T-helper 1 cell treated with Interleukin-12 subunit alpha and Interleukin-12 subunit beta and Interleukin-4 antibody, amounts not matched to agents 30 μg/mL and 1 μg/mL, for 36 hours (primary cell): ENCODE measurements at regions not wholly inside any gene's neighbourhood (a gene's known extent, or its start where the extent isn't known, plus 50 kb on each side); places are given as distances from the start of the nearest gene placed in this dataset.
"Not testable (repeated sequence)": the region's sequence is repeated elsewhere in the genome, so short reads cannot be mapped to it uniquely, and the experiment has no call there.

Experiments used
- H3K27ac Mint-ChIP-seq: one replicate; pipeline ENCODE4 v1.8.0; 2021; ENCODE audit warnings: mild to moderate bottlenecking, mixed read lengths
- H3K27me3 Mint-ChIP-seq: one replicate; pipeline ENCODE4 v1.8.0; 2021; ENCODE audit warnings: low read depth, mixed read lengths
- H3K36me3 Mint-ChIP-seq: one replicate; pipeline ENCODE4 v1.8.0; 2021; ENCODE audit warnings: low read depth, mixed read lengths
- H3K4me1 Mint-ChIP-seq: one replicate; pipeline ENCODE4 v1.8.0; 2021; ENCODE audit warnings: low read depth, mixed read lengths
- H3K4me3 Mint-ChIP-seq: one replicate; pipeline ENCODE4 v1.8.0; 2021; ENCODE audit warnings: mild to moderate bottlenecking, moderate library complexity, mixed read lengths
- H3K9me3 Mint-ChIP-seq: one replicate; pipeline ENCODE4 v1.8.0; 2021; ENCODE audit warnings: mixed read lengths

DNA sequence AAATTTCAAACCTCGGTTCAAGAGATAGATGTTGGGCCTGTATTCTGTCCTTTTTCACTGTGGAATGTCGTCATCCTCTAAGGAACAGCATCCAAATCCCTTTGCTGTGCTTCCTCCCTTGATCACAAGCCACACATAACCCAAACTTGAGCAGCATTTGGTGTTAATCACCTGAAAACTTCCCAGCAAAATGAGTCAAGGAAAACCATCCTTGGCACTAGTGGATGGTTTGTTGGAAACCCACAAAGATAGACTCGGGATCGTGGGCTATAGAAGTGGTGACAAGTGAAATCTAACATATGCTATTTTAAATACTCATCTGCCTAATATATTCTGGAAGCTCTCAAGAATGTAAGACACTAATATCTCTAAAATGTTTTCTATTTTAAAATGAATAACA, 459.1 kb downstream of the SETD4 start:
- H3K9me3 Mint-ChIP-seq, result no peaks in the 10 kb centered on the region
- no peak overlapping the region for H3K4me3 Mint-ChIP-seq
- H3K4me1 Mint-ChIP-seq, result no peaks in the 10 kb centered on the region
- H3K36me3 Mint-ChIP-seq, result no peaks in the 10 kb centered on the region
- H3K27me3 Mint-ChIP-seq, result no peaks in the 10 kb centered on the region
- no peak overlapping the region for H3K27ac Mint-ChIP-seq

DNA sequence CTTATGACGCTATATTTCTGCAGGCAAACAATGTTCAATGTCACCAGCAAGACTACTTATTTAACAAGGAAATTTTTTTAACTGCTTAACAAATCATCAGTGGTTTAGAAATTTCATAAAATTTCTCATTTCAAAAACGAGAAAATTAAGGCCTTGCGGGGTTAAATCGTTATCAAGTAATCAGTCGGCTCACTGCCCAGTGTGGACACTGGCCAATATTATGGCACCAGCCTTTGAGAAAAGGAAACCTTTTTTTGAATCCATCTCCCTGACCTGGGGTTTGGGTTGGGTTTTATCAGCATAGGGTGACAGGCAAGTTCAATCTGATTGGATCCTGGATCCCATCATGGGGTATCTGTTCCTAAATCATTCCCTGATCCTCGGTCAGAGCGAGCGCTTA, 461.2 kb downstream of the SETD4 start:
- Mint-ChIP-seq H3K36me3 (no peaks in the 10 kb centered on the region), H3K4me3 (no peak overlapping the region), H3K27ac (no peak overlapping the region), H3K27me3 (no peaks in the 10 kb centered on the region), H3K4me1 (no peaks in the 10 kb centered on the region), H3K9me3 (no peaks in the 10 kb centered on the region)

DNA sequence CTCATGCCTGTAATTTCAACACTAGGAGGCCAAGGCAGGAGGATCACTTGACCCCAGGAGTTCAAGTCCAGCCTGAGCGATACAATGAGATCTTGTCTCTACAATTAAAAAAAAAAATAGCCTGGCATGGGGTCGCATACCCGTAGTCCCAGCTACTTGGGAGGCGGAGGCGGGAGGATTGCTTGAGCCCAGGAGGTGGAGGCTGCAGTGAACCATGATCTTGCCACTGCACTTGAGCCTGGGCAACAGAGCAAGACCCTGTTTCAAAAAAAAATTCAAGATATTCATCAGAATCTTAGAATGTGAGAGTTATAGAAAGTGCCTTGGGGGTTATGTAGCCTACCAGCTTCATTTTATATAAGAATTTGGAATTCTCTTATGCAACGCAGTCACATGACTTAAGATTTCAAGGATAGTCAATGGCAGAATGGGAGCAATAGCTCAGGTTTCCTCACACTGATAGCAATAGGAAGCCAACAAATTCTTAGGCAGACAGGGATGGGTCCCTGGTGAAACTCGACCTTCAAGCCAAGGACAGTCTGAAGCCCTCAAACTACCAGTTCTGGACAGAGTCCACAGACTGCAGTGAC, 462.5 kb downstream of the SETD4 start:
- H3K4me3 Mint-ChIP-seq, result no peak overlapping the region
- no peaks in the 10 kb centered on the region for H3K36me3 Mint-ChIP-seq
- no peaks in the 10 kb centered on the region for H3K9me3 Mint-ChIP-seq
- no peaks in the 10 kb centered on the region for H3K4me1 Mint-ChIP-seq
- no peaks in the 10 kb centered on the region for H3K27me3 Mint-ChIP-seq
- no peak overlapping the region for H3K27ac Mint-ChIP-seq

DNA sequence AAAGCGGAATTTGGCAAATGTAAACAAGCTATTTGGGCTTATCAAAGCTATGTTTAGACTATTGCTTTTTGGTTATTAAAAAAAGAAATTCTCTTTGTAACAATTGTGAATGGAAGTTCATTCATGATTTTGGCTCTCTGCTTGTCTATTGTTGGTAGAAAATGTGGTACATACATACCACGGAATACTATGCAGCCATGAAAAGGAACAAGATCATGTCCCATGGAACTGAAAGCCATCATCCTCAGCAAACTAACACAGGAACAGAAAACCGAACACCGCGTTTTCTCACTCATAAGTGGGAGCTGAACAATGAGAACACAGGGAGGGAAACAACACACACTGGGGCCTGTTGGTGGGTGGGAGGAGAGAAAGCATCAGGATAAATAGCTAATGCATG, 465.4 kb downstream of the SETD4 start:
- Mint-ChIP-seq H3K27me3 (peaks cover 6% of the 10 kb centered on the region), H3K4me1 (no peaks in the 10 kb centered on the region), H3K4me3 (no peak overlapping the region), H3K9me3 (peaks cover 5% of the 10 kb centered on the region), H3K27ac (no peak overlapping the region), H3K36me3 (no peaks in the 10 kb centered on the region)

DNA sequence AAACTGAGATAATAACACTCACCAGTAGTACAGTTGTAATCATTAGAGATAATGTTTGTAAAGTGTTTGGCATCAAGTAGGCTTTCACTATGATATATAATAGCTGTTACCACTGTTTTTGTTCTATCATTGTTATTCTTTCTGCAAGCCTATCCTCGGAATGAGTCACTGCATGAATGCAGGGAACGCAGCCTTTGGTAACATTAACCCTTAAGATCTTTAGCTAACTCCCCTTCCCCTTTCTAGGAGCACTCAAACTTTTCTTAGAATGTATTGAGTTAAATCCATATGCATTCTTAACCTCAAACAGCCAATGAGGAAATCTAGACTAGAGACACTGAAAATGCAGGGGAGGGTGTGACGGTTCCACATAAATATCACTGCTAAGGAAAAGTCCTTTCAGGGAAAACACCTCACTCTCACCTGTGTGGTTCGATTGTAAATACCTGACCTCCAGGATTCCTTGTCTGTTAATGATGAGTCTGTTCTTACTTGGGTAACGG, 467.3 kb downstream of the SETD4 start:
- Mint-ChIP-seq H3K9me3 (peaks cover 5% of the 10 kb centered on the region), H3K27ac (no peak overlapping the region)

DNA sequence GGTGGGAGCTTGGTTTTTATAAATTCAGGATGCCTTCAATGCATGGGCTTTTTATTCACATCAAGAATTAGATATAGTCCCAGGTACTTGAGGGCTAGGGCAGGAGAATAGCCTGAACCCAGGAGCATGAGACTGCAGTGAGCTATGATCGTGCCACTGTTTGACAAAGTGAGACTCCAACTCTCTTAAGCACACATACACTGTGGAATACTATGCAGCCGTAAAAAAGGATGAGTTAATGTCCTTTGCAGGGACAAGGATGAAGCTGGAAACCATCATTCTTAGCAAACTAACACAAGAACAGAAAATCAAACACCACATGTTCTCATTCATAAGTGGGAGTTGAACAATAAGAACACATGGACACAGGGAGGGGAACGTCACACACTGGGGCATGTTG, 470.0 kb downstream of the SETD4 start:
- H3K36me3 Mint-ChIP-seq, H3K27ac Mint-ChIP-seq, H3K4me1 Mint-ChIP-seq, H3K9me3 Mint-ChIP-seq, H3K4me3 Mint-ChIP-seq, H3K27me3 Mint-ChIP-seq: not testable (repeated sequence)

More for the DNA sequence above, 467.3 kb downstream of the SETD4 start:
- no peak overlapping the region for H3K4me3 Mint-ChIP-seq
- H3K27me3 Mint-ChIP-seq, result peaks cover 6% of the 10 kb centered on the region
- H3K4me1 Mint-ChIP-seq, result no peaks in the 10 kb centered on the region
- no peaks in the 10 kb centered on the region for H3K36me3 Mint-ChIP-seq

DNA sequence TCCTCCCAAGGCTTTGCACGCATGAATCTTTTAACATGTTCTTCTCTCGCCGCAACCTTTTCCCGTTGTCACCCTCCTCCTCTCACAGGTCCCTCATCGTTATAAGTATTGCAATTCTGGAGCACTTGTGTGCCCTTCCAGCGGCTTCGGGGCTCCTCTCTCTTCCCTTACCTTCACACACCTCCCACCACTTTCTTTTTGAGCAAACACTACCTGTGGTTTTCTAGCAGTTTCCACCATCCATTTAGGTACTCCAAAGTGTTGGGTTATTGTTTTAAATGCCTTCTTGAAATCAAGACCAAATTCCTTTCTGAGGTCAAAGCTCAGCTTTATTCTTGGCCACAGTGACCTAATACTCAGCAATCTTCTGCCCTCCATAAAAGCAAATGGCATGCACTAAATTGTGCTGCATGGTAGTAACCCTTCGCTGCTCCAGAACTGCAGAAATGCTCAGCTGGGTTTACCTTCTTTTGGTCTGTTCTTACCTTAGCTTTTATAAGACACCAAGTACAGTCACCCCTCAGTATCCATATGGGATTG, 472.4 kb downstream of the SETD4 start:
- no peaks in the 10 kb centered on the region for H3K4me1 Mint-ChIP-seq
- no peak overlapping the region for H3K4me3 Mint-ChIP-seq
- H3K9me3 Mint-ChIP-seq, result peaks cover 5% of the 10 kb centered on the region
- no peak overlapping the region for H3K27ac Mint-ChIP-seq
- peaks cover 6% of the 10 kb centered on the region for H3K27me3 Mint-ChIP-seq
- no peaks in the 10 kb centered on the region for H3K36me3 Mint-ChIP-seq

DNA sequence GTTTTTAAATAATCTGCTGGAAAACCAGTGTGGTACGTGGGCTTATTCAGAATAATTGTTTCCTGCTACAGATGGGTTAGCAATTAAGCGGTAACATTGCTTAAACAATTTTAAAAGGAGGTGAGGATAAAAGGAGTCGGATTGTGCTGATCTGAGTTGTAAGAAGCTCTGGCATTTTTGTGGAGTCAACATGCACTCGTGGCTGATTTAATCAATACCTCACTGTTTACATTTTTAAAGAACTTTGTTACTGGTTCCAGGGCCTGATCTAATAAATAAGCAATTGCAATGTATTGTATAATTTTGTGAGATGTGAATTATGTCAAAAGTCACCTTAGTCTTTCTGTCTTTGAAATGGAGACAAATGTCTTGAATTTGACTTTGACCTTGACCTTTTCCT, 474.0 kb downstream of the SETD4 start:
- H3K27me3 Mint-ChIP-seq, result peaks cover 6% of the 10 kb centered on the region
- H3K36me3 Mint-ChIP-seq, result no peaks in the 10 kb centered on the region
- H3K4me3 Mint-ChIP-seq, result no peak overlapping the region
- H3K27ac Mint-ChIP-seq, result no peak overlapping the region
- peaks cover 5% of the 10 kb centered on the region for H3K9me3 Mint-ChIP-seq
- no peaks in the 10 kb centered on the region for H3K4me1 Mint-ChIP-seq

DNA sequence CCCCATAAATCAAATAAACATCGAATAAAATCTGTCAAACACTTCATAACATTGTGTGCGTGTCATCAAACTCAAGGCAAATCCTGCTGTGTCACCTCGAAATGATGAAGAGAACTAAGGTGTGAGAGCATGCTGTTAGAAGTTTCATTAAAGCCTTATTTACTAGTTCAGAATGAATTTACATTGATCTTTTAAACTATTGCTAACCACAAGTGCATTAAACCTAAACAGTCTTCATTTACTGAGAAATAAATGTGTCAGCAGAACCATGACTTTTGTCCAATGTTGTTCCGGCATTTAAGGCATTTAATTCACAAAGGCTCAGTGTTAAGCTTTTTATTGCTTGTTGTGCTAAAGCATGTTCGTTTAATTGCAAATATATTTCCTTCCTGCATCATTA, 474.4 kb downstream of the SETD4 start:
- Mint-ChIP-seq H3K27me3 (peaks cover 3% of the 10 kb centered on the region), H3K27ac (no peak overlapping the region), H3K36me3 (no peaks in the 10 kb centered on the region), H3K9me3 (peaks cover 5% of the 10 kb centered on the region), H3K4me1 (no peaks in the 10 kb centered on the region), H3K4me3 (no peak overlapping the region)

DNA sequence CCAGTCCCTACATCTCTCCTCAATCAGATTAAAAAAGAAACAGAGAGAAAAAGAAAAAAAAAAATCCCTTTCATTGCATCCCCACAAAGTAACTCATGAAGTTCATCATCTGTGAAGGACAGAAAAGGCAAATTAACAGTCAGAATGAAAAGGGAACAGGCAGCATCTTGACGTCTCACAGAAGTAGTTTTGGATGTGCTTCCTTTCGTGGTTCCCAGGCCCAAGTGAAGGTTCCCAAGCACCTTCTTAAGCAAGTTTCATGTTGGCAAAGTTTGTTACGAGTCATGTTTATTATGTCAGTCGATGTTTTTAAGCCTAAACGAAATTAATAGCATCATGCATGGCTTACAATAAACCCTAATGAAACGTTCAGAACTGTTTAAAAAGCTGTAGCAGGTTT, 475.2 kb downstream of the SETD4 start:
- Mint-ChIP-seq H3K27ac (no peak overlapping the region), H3K4me3 (no peak overlapping the region), H3K27me3 (no peaks in the 10 kb centered on the region), H3K36me3 (no peaks in the 10 kb centered on the region), H3K4me1 (no peaks in the 10 kb centered on the region), H3K9me3 (peaks cover 2% of the 10 kb centered on the region)

DNA sequence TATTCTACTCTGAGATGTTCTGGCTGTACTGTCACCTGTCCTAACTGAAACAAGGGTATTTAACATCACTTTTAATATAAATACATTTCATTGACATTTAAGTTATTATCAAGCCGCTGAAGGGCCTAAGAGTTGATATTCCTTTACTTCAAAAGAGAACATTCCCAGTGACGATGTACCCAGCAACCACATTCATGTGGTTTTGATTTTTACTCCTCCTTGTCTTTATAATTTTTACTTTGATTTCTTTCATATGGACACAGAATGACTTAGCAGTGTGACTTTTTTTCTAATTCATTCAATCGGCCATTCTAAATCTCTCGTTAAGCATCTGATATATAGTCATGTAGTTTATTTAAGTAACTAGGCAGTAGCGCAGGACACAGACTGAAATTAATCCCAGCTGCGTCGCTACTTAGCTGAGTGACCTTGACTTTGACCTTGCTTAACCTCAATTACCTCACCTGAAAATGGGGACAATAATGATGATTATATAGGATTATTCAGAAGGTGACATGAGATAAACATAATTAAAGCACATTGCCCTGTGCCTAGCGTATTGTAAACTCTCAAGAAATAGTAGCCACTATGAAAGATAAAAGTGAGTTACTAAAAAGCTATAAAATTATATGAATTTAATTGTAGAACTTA, 476.6 kb downstream of the SETD4 start:
- no peaks in the 10 kb centered on the region for H3K4me1 Mint-ChIP-seq
- H3K9me3 Mint-ChIP-seq, result peaks cover 2% of the 10 kb centered on the region
- no peak overlapping the region for H3K4me3 Mint-ChIP-seq
- no peak overlapping the region for H3K27ac Mint-ChIP-seq
- H3K27me3 Mint-ChIP-seq, result no peaks in the 10 kb centered on the region
- no peaks in the 10 kb centered on the region for H3K36me3 Mint-ChIP-seq

DNA sequence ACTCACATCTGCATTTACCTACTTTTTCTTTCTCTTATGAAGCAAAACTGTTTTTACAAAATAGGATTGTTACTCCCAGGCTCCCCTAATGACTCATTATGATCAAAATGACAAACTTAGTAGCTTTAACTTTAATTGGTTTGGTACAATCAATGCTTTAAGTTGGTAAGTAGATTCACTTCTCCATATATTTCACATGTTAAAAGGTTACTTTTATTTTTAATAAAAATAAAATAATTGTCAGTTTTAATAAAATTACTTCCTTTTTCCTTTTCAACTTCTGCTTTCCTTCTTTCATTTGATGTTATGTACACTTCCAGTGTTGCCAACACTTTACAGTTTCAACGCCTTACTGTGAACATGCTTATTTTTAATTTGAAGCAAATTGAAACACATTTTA, 477.6 kb downstream of the SETD4 start:
- no peaks in the 10 kb centered on the region for H3K36me3 Mint-ChIP-seq
- H3K9me3 Mint-ChIP-seq, result peaks cover 4% of the 10 kb centered on the region
- no peaks in the 10 kb centered on the region for H3K27me3 Mint-ChIP-seq
- H3K4me3 Mint-ChIP-seq, result no peak overlapping the region
- H3K4me1 Mint-ChIP-seq, result no peaks in the 10 kb centered on the region
- no peak overlapping the region for H3K27ac Mint-ChIP-seq

DNA sequence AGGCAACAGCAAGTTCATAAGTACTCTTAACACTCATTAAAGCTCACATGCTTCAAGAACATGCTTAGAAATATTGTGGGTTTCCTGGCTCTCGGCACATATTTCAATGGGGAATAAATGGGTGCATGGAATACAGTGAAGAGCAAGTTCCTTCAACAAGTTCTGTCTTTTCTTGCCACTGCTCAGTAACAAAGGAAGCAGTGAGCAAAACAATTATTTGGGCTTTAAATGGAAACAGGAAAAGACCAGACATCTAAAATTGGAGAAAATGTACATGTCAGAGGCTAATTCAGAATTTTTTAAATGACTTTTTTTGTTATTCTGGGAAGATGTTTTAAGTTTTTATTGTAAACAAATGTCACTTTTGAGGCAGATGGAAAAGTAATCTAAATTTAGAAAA, 478.7 kb downstream of the SETD4 start:
- Mint-ChIP-seq H3K36me3 (no peaks in the 10 kb centered on the region), H3K4me1 (no peaks in the 10 kb centered on the region), H3K4me3 (no peak overlapping the region), H3K9me3 (peaks cover 4% of the 10 kb centered on the region), H3K27me3 (no peaks in the 10 kb centered on the region), H3K27ac (no peak overlapping the region)

DNA sequence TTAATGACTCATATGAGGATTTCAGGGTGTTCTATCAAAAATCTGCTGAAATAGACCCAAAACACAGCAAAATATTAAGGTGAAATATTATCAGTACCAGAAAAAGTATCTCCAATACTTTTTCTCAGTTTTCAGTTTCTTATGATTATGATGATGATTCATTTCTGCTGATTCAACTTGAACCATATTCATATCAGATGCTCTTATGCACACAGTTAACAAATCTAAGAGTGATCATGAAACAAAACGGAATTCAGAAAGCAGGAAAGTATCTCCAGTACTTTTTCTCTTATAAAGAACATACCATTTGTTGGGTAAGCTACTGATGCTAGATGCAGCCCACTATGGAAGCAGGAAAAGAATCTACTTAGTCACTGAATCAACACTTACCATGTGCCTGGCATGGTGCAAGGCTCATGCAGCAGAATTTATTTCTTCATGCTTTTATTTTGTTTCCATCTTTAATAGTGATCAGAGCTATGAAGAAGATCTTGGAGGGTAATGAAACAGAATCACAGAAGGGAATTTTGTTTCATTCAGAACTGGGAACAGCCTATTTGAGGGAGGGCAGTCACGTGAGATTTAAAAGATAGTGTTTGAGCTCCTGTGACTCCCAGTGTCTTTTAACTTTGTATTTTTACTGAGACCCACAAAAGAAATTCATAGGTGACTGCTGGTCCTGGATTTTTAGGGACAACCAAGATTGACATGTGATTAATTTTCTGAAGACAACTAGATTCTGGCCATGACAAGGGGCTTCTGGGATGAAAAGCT, 480.6 kb downstream of the SETD4 start:
- no peaks in the 10 kb centered on the region for H3K27me3 Mint-ChIP-seq
- no peaks in the 10 kb centered on the region for H3K36me3 Mint-ChIP-seq
- no peaks in the 10 kb centered on the region for H3K4me1 Mint-ChIP-seq
- no peak overlapping the region for H3K27ac Mint-ChIP-seq
- peaks cover 4% of the 10 kb centered on the region for H3K9me3 Mint-ChIP-seq
- H3K4me3 Mint-ChIP-seq, result no peak overlapping the region
